Duodenal mucosa (tissue), 2 donors: ENCODE measurements at regions not wholly inside any gene's neighbourhood (a gene's known extent, or its start where the extent isn't known, plus 50 kb on each side); places are given as distances from the start of the nearest gene placed in this dataset.

Experiments
- H3K27ac ChIP-seq: one replicate; pipeline ENCODE4 v1.7.0; 2013; ENCODE audit warnings: low read depth, low read length
- H3K27me3 ChIP-seq, 2 donors: one replicate each; pipeline ENCODE4 v1.7.0; 2013; ENCODE audit warnings: low read length in 2 of 2, control low read depth in 1 of 2; ENCODE audit not compliant: insufficient read depth in 2 of 2, control insufficient read depth in 1 of 2
- H3K36me3 ChIP-seq, 2 donors: one replicate each; pipeline ENCODE4 v1.7.0; 2013; ENCODE audit warnings: low read length in 2 of 2, control low read depth in 1 of 2; ENCODE audit not compliant: insufficient read depth in 2 of 2, control insufficient read depth in 1 of 2
- H3K4me1 ChIP-seq, 2 donors: one replicate each; pipeline ENCODE4 v1.7.0; 2013; ENCODE audit warnings: low read length in 2 of 2, control low read depth in 1 of 2; ENCODE audit not compliant: insufficient read depth in 2 of 2, control insufficient read depth in 1 of 2
- H3K4me3 ChIP-seq, 2 donors: one replicate each; pipeline ENCODE4 v1.7.0; 2013; ENCODE audit warnings: low read length in 2 of 2, low read depth in 1 of 2
- H3K9ac ChIP-seq, 2 donors: one replicate each; pipeline ENCODE4 v1.7.0; 2013; ENCODE audit warnings: low read length in 2 of 2, low read depth in 1 of 2
- H3K9me3 ChIP-seq, 2 donors: one replicate each; pipeline ENCODE4 v1.7.0; 2013; ENCODE audit warnings: low read length in 2 of 2, control low read depth in 1 of 2; ENCODE audit not compliant: control insufficient read depth in 1 of 2

DNA sequence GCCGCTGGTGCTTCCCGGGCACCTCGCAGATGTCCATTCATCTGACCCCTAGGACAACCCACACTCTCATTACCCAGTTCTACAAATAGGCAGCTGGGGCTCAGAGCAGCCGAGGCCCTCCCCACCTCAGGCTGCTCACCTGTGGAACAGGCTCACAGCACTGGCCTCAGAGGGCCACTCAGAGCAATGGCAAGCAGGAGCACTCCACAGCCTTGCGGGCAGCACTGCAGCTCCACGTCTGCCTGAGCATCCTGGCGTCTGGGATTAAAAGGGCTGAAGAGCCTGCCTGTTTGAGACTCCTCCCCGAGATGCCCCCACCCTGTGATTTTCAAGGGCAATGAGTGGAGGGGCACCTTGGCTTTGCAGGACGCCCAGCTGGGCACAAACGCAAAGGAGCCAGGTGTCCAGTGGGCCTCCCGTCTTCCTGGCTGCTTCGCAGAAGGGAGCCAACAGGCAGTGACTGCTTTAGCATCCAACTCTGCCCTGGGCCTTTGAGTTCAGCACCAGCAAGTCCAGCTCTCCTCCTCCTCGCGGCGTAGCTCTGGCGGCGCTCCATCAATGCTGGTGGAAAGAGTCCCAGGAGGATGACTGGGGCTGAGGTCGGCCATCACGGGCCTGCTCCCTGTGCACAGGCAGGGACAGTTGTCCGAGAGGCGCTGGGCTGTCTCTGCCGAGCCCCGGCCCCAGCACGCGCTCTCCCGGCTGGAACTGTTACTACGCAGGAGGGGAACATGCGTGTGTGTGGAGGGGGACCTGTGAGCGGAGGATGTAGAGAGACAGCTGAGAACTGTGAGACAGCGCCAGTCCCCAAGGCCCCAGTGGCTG, 297.2 kb downstream of the NDUFA10 start:
- H3K9ac ChIP-seq, result no peak overlapping the region
- H3K27me3 ChIP-seq, result no peaks in the 10 kb centered on the region
- no peak overlapping the region for H3K4me3 ChIP-seq
- no peaks in the 10 kb centered on the region for H3K4me1 ChIP-seq
- H3K27ac ChIP-seq, result no peak overlapping the region
- no peaks in the 10 kb centered on the region for H3K36me3 ChIP-seq
- no peaks in the 10 kb centered on the region for H3K9me3 ChIP-seq

DNA sequence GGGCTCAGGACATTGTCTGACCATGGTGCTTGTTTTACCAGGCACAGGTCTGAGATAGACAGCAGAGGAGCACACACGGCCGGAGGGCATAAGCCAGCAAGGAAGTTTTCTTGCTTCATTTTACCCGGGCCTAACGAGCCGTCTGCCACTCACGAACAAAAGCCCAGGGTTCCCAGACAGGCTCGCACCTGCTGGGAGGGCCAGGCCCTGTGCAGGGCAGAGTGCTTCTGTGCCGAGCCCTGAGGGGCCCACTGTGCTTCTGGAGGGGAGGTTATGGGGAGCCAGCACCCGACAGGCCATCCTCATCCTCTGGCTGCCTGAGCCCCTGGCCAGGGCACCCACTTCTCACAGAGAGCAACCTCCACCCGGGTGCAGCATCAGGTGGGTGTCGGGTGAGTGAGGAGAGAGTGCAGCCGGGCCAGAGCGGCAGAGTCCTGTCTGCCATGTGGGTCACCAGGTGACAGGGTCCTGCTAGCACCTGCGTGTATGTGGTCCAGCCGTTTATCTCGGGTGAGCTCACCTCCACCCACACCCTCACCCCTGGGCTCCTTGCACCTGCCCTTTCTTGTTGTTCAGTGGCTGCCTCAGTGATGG, 297.9 kb downstream of the NDUFA10 start:
- no peak overlapping the region for H3K4me3 ChIP-seq
- H3K36me3 ChIP-seq, result no peaks in the 10 kb centered on the region
- no peaks in the 10 kb centered on the region for H3K4me1 ChIP-seq
- no peak overlapping the region for H3K9ac ChIP-seq
- no peaks in the 10 kb centered on the region for H3K27me3 ChIP-seq
- H3K27ac ChIP-seq, result no peak overlapping the region
- no peaks in the 10 kb centered on the region for H3K9me3 ChIP-seq

DNA sequence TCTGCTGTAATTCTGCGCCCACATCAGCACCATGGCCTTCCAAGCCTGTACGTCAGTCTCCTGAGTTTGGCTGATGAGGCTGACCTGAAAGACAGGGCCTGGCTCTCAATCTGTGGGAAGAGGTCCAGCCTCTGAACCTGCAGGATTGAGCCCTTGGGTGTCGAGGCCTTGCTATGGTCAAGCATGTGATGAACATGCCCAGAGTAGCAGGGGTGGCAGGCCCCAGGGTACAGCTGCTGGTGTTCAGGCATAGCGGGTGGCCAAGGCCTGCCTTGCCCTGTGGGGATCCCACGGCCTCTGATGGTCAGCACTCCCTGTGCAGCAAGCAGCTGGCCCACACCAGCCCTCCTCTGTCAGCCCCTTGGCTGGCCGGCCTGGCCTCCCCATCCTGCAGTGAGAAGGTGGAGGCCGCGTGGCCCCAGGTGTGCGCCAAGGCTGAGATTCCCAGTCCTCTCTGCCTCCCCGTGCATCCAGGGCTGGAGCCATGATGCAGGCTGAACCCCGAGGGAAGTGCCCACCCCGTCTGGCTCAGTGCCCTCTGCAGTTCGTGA, 298.4 kb downstream of the NDUFA10 start:
- Histone ChIP-seq H3K36me3 (no peaks in the 10 kb centered on the region), H3K4me1 (no peaks in the 10 kb centered on the region), H3K9ac (no peak overlapping the region), H3K4me3 (no peak overlapping the region), H3K9me3 (no peaks in the 10 kb centered on the region), H3K27ac (no peak overlapping the region), H3K27me3 (no peaks in the 10 kb centered on the region)

DNA sequence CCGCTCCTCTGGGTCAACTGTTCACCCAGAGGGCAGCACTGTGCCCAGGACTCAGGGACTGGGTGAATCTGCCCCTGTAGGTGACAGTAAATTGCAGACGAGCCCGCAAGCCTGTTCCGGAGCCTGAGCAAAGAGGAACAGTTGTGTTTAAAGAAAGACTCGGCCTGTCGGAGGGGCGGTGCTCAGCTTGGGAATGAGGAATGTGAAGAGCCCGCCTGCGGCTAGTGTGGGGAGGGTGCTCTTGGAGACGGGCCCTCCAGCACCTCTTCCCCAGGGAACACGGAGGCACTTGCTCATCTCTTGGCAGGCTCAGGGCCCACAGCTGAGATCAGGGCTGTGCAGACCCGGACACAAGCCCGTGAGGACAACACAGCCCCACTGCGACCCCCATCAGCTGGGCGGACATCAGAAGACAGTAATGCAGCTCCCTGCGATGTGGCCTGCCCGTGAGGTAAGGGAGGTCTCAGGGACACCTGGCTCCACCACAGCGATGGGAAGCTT, 299.0 kb downstream of the NDUFA10 start:
- no peaks in the 10 kb centered on the region for H3K27me3 ChIP-seq
- no peaks in the 10 kb centered on the region for H3K36me3 ChIP-seq
- no peaks in the 10 kb centered on the region for H3K4me1 ChIP-seq
- H3K27ac ChIP-seq, result no peak overlapping the region
- no peak overlapping the region for H3K9ac ChIP-seq
- H3K9me3 ChIP-seq, result no peaks in the 10 kb centered on the region
- H3K4me3 ChIP-seq, result no peak overlapping the region

DNA sequence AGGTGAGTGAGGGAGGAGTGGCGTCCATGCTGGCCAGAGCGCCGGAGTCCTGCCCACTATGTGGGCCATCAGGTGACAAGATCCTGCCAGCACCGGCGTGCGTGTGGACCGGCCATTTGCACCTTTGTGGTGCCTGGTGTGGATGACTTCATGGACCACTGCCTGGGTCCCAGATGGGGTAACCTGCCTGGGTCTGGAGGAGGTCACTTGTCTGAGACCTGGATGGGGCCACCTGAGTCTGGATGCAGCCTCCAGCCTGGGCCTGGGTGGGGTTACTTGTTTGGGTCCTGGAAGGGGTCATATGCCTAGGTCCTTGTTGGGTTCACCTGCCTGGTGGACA, 299.6 kb downstream of the NDUFA10 start:
- no peak overlapping the region for H3K27ac ChIP-seq
- H3K9ac ChIP-seq, result no peak overlapping the region
- H3K4me1 ChIP-seq, result no peaks in the 10 kb centered on the region
- no peaks in the 10 kb centered on the region for H3K9me3 ChIP-seq
- H3K4me3 ChIP-seq, result no peak overlapping the region
- H3K36me3 ChIP-seq, result no peaks in the 10 kb centered on the region
- no peaks in the 10 kb centered on the region for H3K27me3 ChIP-seq

DNA sequence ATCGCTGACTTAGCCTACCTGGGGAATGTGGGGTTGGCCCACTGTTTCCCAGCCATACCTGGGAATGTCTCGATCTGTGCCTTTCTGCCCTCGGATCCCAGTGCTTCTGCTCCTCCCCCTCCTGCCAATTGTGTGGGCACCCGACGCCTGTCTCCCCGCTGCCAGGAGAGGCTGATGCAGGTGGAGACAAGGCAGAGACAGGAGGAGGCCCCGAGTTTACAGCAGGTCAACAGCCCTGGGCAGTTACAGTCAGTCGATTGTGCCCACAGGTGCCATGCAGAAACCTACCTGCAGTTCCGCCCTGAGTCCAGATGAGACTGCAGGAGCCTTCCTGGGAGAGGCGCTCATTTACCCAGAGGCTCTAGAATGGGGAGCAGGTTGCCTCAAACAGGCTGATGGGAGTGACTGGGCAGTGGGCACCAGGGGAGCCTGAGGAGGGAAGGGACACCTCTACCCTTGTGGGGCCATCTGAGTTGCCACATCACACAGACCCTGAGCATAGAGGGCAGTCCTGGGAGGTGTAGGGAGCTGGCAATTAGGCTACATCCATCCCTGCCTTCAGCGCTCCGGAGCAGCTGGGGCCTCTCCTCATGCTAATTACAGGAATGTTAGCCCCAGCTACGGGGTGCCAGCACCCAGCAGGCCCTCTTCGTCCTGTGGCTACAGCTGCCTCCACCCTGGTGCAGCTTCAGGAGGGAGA, 300.1 kb downstream of the NDUFA10 start:
- no peaks in the 10 kb centered on the region for H3K36me3 ChIP-seq
- H3K9me3 ChIP-seq, result no peaks in the 10 kb centered on the region
- no peak overlapping the region for H3K4me3 ChIP-seq
- H3K27ac ChIP-seq, result no peak overlapping the region
- no peaks in the 10 kb centered on the region for H3K4me1 ChIP-seq
- H3K27me3 ChIP-seq, result no peaks in the 10 kb centered on the region
- H3K9ac ChIP-seq, result no peak overlapping the region

DNA sequence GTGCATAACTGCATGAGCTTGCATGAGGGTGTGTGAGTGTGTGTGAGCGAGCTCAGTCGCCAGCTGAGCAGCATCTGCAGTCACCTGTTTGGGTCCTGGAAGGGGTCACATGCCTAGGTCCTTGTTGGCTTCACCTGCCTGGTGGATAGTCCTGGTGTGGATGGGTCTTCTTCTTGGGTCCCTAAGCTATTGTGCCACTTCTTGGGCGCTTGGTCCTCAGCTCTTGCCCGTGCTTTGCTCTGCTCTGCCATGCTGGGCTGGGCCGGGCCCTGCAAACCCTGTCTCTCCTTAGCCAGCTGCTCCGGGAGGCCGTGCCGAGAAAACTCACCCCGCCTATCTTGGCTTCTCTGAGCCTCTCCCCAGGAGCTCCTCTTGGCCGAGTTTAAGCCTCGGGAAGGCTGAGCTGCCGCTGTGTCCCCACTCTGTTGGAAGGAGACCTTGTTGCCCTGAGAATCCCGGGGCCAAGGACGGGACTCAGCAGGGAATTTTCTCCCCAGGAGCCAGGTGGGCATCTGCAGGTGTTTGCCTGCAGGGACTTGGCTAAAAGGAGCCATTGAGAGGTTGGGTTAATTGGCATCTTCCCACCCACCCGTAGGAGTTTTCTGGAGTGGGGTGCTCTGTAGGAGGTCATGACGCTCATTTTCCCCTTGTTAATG, 300.8 kb downstream of the NDUFA10 start:
- H3K27me3 ChIP-seq, result no peaks in the 10 kb centered on the region
- H3K4me1 ChIP-seq, result no peaks in the 10 kb centered on the region

DNA sequence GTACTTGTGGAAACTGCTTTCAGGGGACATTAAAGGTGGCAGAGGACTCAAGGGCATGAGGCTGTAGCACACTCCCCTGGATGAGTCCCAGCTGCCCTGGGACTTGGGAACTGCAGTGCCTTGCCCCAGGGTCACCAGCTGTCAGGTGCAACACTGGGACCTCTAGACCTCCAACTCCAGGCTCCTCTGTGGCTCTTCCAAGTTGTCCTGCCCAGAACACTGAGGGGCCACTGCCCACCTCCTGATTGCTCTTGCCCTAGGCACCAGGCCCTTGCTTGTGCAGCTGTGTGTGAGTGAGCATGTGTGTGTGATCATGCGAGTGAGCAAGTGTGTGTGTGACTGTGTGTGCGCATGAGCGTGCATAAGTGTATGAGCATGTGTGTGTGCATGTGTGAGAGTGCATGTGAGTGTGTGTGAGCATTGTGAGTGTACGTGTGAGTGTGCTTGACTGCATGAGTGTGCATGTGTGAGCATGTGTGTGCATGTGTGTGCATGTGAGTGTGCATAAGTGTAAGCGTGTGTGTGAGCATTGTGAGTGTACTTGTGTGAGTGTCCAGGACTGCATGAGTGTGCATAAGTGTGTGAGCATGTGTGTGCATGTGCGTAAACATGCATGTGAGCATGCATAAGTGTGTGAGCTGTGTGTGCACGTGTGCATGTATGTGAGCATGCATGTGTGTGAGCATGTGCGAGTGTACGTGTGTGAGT, 301.5 kb downstream of the NDUFA10 start:
- Histone ChIP-seq H3K9me3 (peaks cover 2 to 7% of the 10 kb centered on the region in 2 donors), H3K9ac (no peak overlapping the region), H3K36me3 (no peaks in the 10 kb centered on the region), H3K4me1 (no peaks in the 10 kb centered on the region), H3K27ac (no peak overlapping the region), H3K27me3 (no peaks in the 10 kb centered on the region), H3K4me3 (no peak overlapping the region)

More for the DNA sequence above, 300.8 kb downstream of the NDUFA10 start:
- Histone ChIP-seq H3K9ac (no peak overlapping the region), H3K27ac (no peak overlapping the region), H3K4me3 (no peak overlapping the region), H3K9me3 (peaks cover 1% of the 10 kb centered on the region in 2 donors), H3K36me3 (no peaks in the 10 kb centered on the region)

DNA sequence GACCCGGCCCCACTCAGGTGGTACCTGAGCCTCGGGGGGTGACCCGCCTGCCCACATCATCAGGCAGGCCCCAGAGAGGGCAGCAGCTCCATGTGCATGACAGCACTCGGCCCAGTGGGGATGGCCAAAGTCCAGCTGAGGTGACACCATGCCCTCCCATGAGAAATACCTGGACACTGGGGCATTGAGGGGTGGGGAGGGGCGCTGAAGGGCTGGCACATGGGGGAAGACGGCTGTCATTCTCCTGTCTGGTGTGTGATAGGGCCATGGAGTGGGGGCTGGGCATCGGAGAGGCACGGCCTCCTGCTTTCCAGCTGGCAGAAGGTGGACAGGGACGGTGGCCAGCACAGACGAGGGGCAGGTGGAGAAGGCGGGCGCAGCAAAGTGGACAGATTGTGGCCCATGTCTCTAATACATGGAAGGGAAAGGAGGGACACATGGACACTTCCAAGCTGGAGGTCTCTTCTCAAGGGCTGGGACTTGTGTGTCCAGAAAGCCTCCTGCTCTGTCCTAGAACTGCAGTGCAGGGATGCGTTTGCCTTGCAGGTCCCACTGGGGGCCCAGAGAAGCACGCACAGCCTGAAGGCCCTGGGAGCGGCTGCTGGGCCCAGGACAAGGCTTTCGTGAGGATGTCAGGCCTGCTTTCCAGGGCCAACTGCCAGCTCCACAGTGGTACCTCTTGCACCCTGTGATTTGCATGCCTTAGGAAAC, 302.2 kb downstream of the NDUFA10 start:
- Histone ChIP-seq H3K27me3 (no peaks in the 10 kb centered on the region), H3K36me3 (no peaks in the 10 kb centered on the region), H3K27ac (no peak overlapping the region), H3K9me3 (peaks cover 2 to 7% of the 10 kb centered on the region in 2 donors), H3K4me1 (no peaks in the 10 kb centered on the region), H3K9ac (no peak overlapping the region), H3K4me3 (no peak overlapping the region)
